Panc1 (cell line): ENCODE measurements at regions not wholly inside any gene's neighbourhood (a gene's known extent, or its start where the extent isn't known, plus 50 kb on each side); places are given as distances from the start of the nearest gene placed in this dataset.

Source experiments
- ATAC-seq: fragments of 200-7000 bp; cut with Tn5 transposase; 2 replicates; pipeline ENCODE4 v1.9.1; 2020; ENCODE audit warnings: mild to moderate bottlenecking, moderate library complexity
- BruUV-seq: library from RNA; stranded (reverse); fragments of 400-500 nt; replicated peaks from 2 replicates; lab custom pipeline; 2021; lab: Mats Ljungman, UMichigan
- CTCF ChIA-PET: fragments of 300-600 bp; sonication (Branson Sonifier 250); formaldehyde crosslinking; loops from one replicate; lab custom pipeline; 2022; ENCODE audit warnings: antibody characterized with exemption; lab: Charles Lee
- POLR2A ChIA-PET: fragments of 300-600 bp; sonication (Branson Sonifier 250); formaldehyde crosslinking; loops from one replicate; lab custom pipeline; 2022; ENCODE audit warnings: antibody characterized with exemption; lab: Charles Lee
- DNase-seq: peaks from one replicate; pipeline ENCODE4 v3.0.0-alpha.2; 2010; ENCODE audit warnings: low read depth, low spot score
- H3K27ac ChIP-seq: 2 replicates; pipeline ENCODE4 v1.5.1; 2011; ENCODE audit warnings: mild to moderate bottlenecking, low read length, inconsistent platforms
- H3K27me3 ChIP-seq: fragments of 200-500 bp; sonication (Bioruptor generic); 2 replicates; pipeline ENCODE4 v1.6.0; 2014; ENCODE audit warnings: low read length, inconsistent platforms; ENCODE audit not compliant: control insufficient read depth, insufficient read depth
- H3K36me3 ChIP-seq: fragments of 200-500 bp; sonication (Bioruptor generic); 2 replicates; pipeline ENCODE4 v1.5.1; 2014; ENCODE audit warnings: inconsistent platforms, mild to moderate bottlenecking, low read length, moderate library complexity; ENCODE audit not compliant: control insufficient read depth, insufficient read depth
- H3K4me1 ChIP-seq: 2 replicates; pipeline ENCODE4 v1.5.1; 2011; ENCODE audit warnings: inconsistent platforms, mild to moderate bottlenecking, low read length, moderate library complexity; ENCODE audit not compliant: control insufficient read depth, insufficient read depth
- H3K4me3 ChIP-seq, 2 experiments: 2 replicates each; pipeline ENCODE4 v1.5.1; 2011 to 2012; ENCODE audit warnings: low read depth in 2 of 2, low read length in 2 of 2, mild to moderate bottlenecking in 2 of 2, inconsistent platforms in 1 of 2, moderate library complexity in 1 of 2
- H3K9me3 ChIP-seq: fragments of 200-500 bp; sonication (Bioruptor generic); 2 replicates; pipeline ENCODE4 v1.5.1; 2014; ENCODE audit warnings: low read depth, mild to moderate bottlenecking, inconsistent platforms, low read length, moderate library complexity; ENCODE audit not compliant: control insufficient read depth, insufficient read depth
- POLR2AphosphoS5 ChIP-seq: IDR thresholded peaks from 2 replicates; pipeline ENCODE4 v1.6.1; 2012; ENCODE audit warnings: mild to moderate bottlenecking, low read depth, low read length, moderate library complexity
- SIN3A ChIP-seq: IDR thresholded peaks from 2 replicates; pipeline ENCODE4 v1.6.1; 2012; ENCODE audit warnings: low read depth, mild to moderate bottlenecking, low read length, moderate library complexity, borderline replicate concordance; ENCODE audit not compliant: insufficient read depth
- TCF7L2 ChIP-seq: IDR thresholded peaks from 2 replicates; pipeline ENCODE4 v1.6.1; 2011; ENCODE audit warnings: mild to moderate bottlenecking, low read depth, low read length, inconsistent platforms
- in situ Hi-C: cut with HindIII; loops from 2 replicates; pipeline ENCODE4 v1.10.0; 2016; ENCODE audit warnings: low sequenced_read_pairs, low pct_unique_long_range_greater_than_20kb
- intact Hi-C: fragments of 100-400 bp; cut with micrococcal nuclease; formaldehyde crosslinking; loops from one replicate; pipeline ENCODE4 v1.10.0; 2022; ENCODE audit not compliant: unreplicated experiment
- TF ChIP-seq, protein P1 (sequence below): fragments of 450-650 bp; IDR thresholded peaks from 2 replicates; pipeline ENCODE4 v1.5.1; 2017; ENCODE audit warnings: mild to moderate bottlenecking
- TF ChIP-seq, protein P2 (sequence below), 2 experiments: IDR thresholded peaks; 2 replicates each; pipeline ENCODE4 v1.6.1; 2011 to 2012; ENCODE audit warnings: low read depth in 2 of 2, control low read depth in 1 of 2, low read length in 1 of 2, mild to moderate bottlenecking in 1 of 2, moderate library complexity in 1 of 2; ENCODE audit not compliant: insufficient read depth in 1 of 2

DNA sequence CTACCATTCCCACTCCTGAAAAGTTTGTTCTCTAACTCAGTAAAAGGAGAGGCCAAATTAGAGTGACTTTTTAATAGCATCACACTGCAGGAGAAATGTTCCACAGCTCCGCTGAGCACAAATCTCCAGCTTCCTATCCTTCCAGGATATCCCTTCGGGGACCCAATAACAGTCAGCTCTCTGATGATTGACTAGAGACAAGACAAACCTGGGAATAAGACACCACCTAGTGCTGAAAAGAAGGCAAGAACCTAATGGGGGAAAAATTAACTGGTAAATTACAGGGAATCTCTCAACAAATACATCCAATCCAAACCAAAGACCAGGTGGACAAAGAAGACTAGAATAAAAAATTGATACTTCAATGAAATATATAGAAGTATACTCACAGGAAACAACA is 977.1 kb upstream of the SOX11 start:
- no peak overlapping the region for H3K27ac ChIP-seq
- no peak for ATAC-seq
- intact Hi-C loops: no loop called here
- ChIA-PET CTCF (no interaction called here), POLR2A (no interaction called here)
- no peaks in the 10 kb centered on the region for H3K36me3 ChIP-seq
- TF ChIP-seq, protein P1, sequence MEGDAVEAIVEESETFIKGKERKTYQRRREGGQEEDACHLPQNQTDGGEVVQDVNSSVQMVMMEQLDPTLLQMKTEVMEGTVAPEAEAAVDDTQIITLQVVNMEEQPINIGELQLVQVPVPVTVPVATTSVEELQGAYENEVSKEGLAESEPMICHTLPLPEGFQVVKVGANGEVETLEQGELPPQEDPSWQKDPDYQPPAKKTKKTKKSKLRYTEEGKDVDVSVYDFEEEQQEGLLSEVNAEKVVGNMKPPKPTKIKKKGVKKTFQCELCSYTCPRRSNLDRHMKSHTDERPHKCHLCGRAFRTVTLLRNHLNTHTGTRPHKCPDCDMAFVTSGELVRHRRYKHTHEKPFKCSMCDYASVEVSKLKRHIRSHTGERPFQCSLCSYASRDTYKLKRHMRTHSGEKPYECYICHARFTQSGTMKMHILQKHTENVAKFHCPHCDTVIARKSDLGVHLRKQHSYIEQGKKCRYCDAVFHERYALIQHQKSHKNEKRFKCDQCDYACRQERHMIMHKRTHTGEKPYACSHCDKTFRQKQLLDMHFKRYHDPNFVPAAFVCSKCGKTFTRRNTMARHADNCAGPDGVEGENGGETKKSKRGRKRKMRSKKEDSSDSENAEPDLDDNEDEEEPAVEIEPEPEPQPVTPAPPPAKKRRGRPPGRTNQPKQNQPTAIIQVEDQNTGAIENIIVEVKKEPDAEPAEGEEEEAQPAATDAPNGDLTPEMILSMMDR: no peak; the same call in 1 of the 2 replicates
- no peak for DNase-seq
- H3K27me3 ChIP-seq: no peaks in the 10 kb centered on the region
- H3K4me1 ChIP-seq: no peaks in the 10 kb centered on the region
- no TSS peak for BruUV-seq
- in situ Hi-C loops: no loop called here
- peaks cover 12% of the 10 kb centered on the region; the same call in 1 of the 2 replicates for H3K9me3 ChIP-seq
- H3K4me3 ChIP-seq: no peak overlapping the region

DNA sequence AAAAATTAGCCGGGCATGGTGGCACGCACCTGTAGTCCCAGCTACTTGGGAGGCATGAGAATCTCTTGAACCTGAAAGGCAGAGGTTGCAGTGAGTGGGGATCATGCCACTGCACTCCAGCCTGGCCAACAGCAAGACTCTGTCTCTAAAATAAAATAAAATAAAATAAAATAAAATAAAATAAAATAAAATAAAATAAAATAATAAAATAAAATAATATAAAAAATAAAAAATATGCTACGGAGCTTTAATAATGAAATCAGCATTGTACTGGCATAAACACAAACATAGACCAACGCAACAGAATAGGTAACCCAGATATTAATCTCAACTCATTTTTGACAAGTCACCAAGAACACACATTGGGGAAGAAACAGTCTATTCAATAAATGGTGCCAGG is 973.4 kb upstream of the SOX11 start:
- Histone ChIP-seq H3K36me3 (no peaks in the 10 kb centered on the region), H3K27me3 (no peaks in the 10 kb centered on the region), H3K27ac (no peak overlapping the region), H3K9me3 (peaks cover 6% of the 10 kb centered on the region; the same call in 1 of the 2 replicates), H3K4me1 (no peaks in the 10 kb centered on the region), H3K4me3 (no peak overlapping the region)
- ChIA-PET POLR2A (no interaction called here), CTCF (no interaction called here)
- intact Hi-C loops: no loop called here
- no TSS peak for BruUV-seq
- TF ChIP-seq TCF7L2 (no peak), SIN3A (no peak)
- TF ChIP-seq, protein P2, sequence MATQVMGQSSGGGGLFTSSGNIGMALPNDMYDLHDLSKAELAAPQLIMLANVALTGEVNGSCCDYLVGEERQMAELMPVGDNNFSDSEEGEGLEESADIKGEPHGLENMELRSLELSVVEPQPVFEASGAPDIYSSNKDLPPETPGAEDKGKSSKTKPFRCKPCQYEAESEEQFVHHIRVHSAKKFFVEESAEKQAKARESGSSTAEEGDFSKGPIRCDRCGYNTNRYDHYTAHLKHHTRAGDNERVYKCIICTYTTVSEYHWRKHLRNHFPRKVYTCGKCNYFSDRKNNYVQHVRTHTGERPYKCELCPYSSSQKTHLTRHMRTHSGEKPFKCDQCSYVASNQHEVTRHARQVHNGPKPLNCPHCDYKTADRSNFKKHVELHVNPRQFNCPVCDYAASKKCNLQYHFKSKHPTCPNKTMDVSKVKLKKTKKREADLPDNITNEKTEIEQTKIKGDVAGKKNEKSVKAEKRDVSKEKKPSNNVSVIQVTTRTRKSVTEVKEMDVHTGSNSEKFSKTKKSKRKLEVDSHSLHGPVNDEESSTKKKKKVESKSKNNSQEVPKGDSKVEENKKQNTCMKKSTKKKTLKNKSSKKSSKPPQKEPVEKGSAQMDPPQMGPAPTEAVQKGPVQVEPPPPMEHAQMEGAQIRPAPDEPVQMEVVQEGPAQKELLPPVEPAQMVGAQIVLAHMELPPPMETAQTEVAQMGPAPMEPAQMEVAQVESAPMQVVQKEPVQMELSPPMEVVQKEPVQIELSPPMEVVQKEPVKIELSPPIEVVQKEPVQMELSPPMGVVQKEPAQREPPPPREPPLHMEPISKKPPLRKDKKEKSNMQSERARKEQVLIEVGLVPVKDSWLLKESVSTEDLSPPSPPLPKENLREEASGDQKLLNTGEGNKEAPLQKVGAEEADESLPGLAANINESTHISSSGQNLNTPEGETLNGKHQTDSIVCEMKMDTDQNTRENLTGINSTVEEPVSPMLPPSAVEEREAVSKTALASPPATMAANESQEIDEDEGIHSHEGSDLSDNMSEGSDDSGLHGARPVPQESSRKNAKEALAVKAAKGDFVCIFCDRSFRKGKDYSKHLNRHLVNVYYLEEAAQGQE (IDR thresholded peaks at IDR 0.05; ENCODE audit: insufficient read depth in 1 of 2, low read depth in 2 of 2, low read length in 1 of 2): no peak
- ATAC-seq (no peak), DNase-seq (no peak)
- in situ Hi-C loops: no loop called here

DNA sequence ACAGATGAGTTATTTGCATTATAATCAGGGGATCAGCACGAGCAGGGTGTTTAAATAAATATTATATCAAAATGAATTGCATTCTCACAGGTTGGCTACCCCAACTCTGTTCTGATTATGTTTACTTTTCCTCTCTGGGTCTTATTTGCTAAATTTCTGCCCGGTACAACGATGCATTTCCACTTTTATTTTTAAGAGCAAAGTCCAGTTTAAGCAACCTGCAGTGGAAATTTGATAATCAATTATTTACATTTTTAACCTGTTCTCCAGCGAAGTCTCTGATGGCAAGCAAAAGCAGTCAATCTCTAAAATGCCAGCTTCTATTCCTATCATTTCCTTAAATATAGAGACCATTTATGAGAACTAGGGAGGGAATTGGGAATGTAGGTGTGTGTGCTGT is 966.6 kb upstream of the SOX11 start:
- intact Hi-C loops: no loop called here
- CTCF ChIA-PET: no interaction called here
- Histone ChIP-seq H3K4me1 (no peaks in the 10 kb centered on the region), H3K4me3 (no peak overlapping the region), H3K27ac (no peak overlapping the region), H3K36me3 (no peaks in the 10 kb centered on the region), H3K9me3 (no peaks in the 10 kb centered on the region), H3K27me3 (no peaks in the 10 kb centered on the region)
- no TSS peak for BruUV-seq
- POLR2A ChIA-PET: no interaction called here
- no peak for DNase-seq
- in situ Hi-C loops: no loop called here
- ATAC-seq: no peak
- no peak for TF ChIP-seq TCF7L2
- TF ChIP-seq SIN3A: no peak
- TF ChIP-seq, protein P2 (IDR thresholded peaks at IDR 0.05; ENCODE audit: insufficient read depth in 1 of 2, low read depth in 2 of 2, low read length in 1 of 2): no peak
- TF ChIP-seq POLR2AphosphoS5: no peak
- TF ChIP-seq, protein P1: no peak
